ENCODE measurements at regions not wholly inside any gene's neighbourhood (a gene's known extent, or its start where the extent isn't known, plus 50 kb on each side); places are given as distances from the start of the nearest gene placed in this dataset.

GRCh38 chr5:62717301-62717933, 138.8 kb downstream of the LRRC70 start:
- TF ChIP-seq POLR2A (IDR thresholded peaks at IDR 0.05; ENCODE audit: control extremely low read depth in 1 of 2, low read depth in 2 of 2, low read length in 2 of 2) (no peak), POLR2AphosphoS5 (IDR thresholded peaks at IDR 0.05; ENCODE audit: low read depth, low read length) (no peak), SAP30 (IDR thresholded peaks at IDR 0.05; ENCODE audit: insufficient read depth, insufficient replicate concordance, low read length) (no peak), CTCF (IDR thresholded peaks at IDR 0.05; ENCODE audit: control extremely low read depth in 1 of 3, insufficient read depth in 1 of 3, low read depth in 1 of 3, low read length in 3 of 3) (no peak), SUZ12 (IDR thresholded peaks at IDR 0.05; ENCODE audit: low read length) (no peak), EZH2 (IDR thresholded peaks at IDR 0.05; ENCODE audit: low read depth, low read length, severe bottlenecking) (no peak), NRF1 (IDR thresholded peaks at IDR 0.05; ENCODE audit: low read depth, low read length) (no peak), CREB1 (IDR thresholded peaks at IDR 0.05) (no peak), MAX (IDR thresholded peaks at IDR 0.05) (no peak), BCL11A (IDR thresholded peaks at IDR 0.05; ENCODE audit: low read depth in 2 of 2, low read length in 2 of 2) (no peak)

Measured in H1 (cell line).